H9 (cell line): ENCODE measurements at regions not wholly inside any gene's neighbourhood (a gene's known extent, or its start where the extent isn't known, plus 50 kb on each side); places are given as distances from the start of the nearest gene placed in this dataset.

Experiments
- DNase-seq: peaks from one replicate; pipeline ENCODE4 v3.0.0-alpha.2; 2017
- H2AFZ ChIP-seq: one replicate; pipeline ENCODE4 v1.6.1; 2013; ENCODE audit warnings: mild to moderate bottlenecking, low read length, control low read depth, moderate library complexity
- H2AK5ac ChIP-seq: 2 replicates; pipeline ENCODE4 v1.6.1; 2013; ENCODE audit warnings: low read length, control low read depth, mixed read lengths; ENCODE audit not compliant: insufficient read length
- H2BK120ac ChIP-seq: one replicate; pipeline ENCODE4 v1.6.1; 2013; ENCODE audit warnings: low read depth, mild to moderate bottlenecking, low read length, control low read depth, inconsistent platforms; ENCODE audit not compliant: poor library complexity, severe bottlenecking
- H2BK12ac ChIP-seq: 2 replicates; pipeline ENCODE4 v1.6.1; 2013; ENCODE audit warnings: low read length, control low read depth, mixed read lengths, low read depth; ENCODE audit not compliant: insufficient read length
- H2BK15ac ChIP-seq: 2 replicates; pipeline ENCODE4 v1.6.1; 2013; ENCODE audit warnings: low read depth, low read length, control low read depth
- H2BK20ac ChIP-seq: one replicate; pipeline ENCODE4 v1.6.1; 2013; ENCODE audit warnings: low read depth, mild to moderate bottlenecking, low read length, control low read depth, inconsistent platforms; ENCODE audit not compliant: poor library complexity, severe bottlenecking
- H2BK5ac ChIP-seq: 2 replicates; pipeline ENCODE4 v1.6.1; 2013; ENCODE audit warnings: low read length, control low read depth, mixed read lengths; ENCODE audit not compliant: insufficient read length
- H3K14ac ChIP-seq: 2 replicates; pipeline ENCODE4 v1.6.1; 2013; ENCODE audit warnings: low read length, control low read depth; ENCODE audit not compliant: insufficient read depth
- H3K18ac ChIP-seq: 2 replicates; pipeline ENCODE4 v1.6.1; 2013; ENCODE audit warnings: low read depth, mild to moderate bottlenecking, mixed read lengths, low read length, control low read depth; ENCODE audit not compliant: insufficient read length
- H3K23ac ChIP-seq: 2 replicates; pipeline ENCODE4 v1.6.1; 2013; ENCODE audit warnings: low read length, control low read depth, mixed read lengths, low read depth; ENCODE audit not compliant: insufficient read length
- H3K23me2 ChIP-seq: 2 replicates; pipeline ENCODE4 v1.6.1; 2013; ENCODE audit warnings: low read depth, mild to moderate bottlenecking, mixed read lengths, low read length, control low read depth; ENCODE audit not compliant: insufficient read length, poor library complexity, severe bottlenecking
- H3K27ac ChIP-seq: 2 replicates; pipeline ENCODE4 v1.5.1; 2013; ENCODE audit warnings: low read length, control low read depth, mixed read lengths, low read depth; ENCODE audit not compliant: insufficient read length
- H3K27me3 ChIP-seq: 2 replicates; pipeline ENCODE4 v1.6.1; 2013; ENCODE audit warnings: low read length, control low read depth, inconsistent platforms; ENCODE audit not compliant: insufficient read depth
- H3K4ac ChIP-seq: 2 replicates; pipeline ENCODE4 v1.6.1; 2013; ENCODE audit warnings: low read depth, mild to moderate bottlenecking, control low read depth, inconsistent platforms, low read length, moderate library complexity
- H3K4me1 ChIP-seq: 2 replicates; pipeline ENCODE4 v1.6.1; 2013; ENCODE audit warnings: low read length, control low read depth, inconsistent platforms; ENCODE audit not compliant: insufficient read depth
- H3K4me2 ChIP-seq: 2 replicates; pipeline ENCODE4 v1.6.1; 2013; ENCODE audit warnings: low read length, control low read depth, mixed read lengths; ENCODE audit not compliant: insufficient read length, insufficient read depth
- H3K56ac ChIP-seq: 2 replicates; pipeline ENCODE4 v1.6.1; 2013; ENCODE audit warnings: low read depth, mild to moderate bottlenecking, mixed read lengths, low read length, control low read depth; ENCODE audit not compliant: insufficient read length
- H3K79me1 ChIP-seq: 2 replicates; pipeline ENCODE4 v1.6.1; 2013; ENCODE audit warnings: low read depth, mild to moderate bottlenecking, moderate library complexity, low read length, control low read depth, inconsistent platforms; ENCODE audit not compliant: insufficient read depth, poor library complexity, severe bottlenecking
- H3K79me2 ChIP-seq: 2 replicates; pipeline ENCODE4 v1.6.1; 2013; ENCODE audit warnings: low read length, control low read depth, inconsistent platforms; ENCODE audit not compliant: insufficient read depth
- H3K9ac ChIP-seq: 2 replicates; pipeline ENCODE4 v1.6.1; 2013; ENCODE audit warnings: low read length, control low read depth, mixed read lengths; ENCODE audit not compliant: insufficient read length; ENCODE audit errors: extremely low read depth
- H3K9me3 ChIP-seq: one replicate; pipeline ENCODE4 v1.6.1; 2013; ENCODE audit warnings: low read depth, low read length, inconsistent platforms; ENCODE audit not compliant: control insufficient read depth
- H3T11ph ChIP-seq: one replicate; pipeline ENCODE4 v1.6.1; 2013; ENCODE audit warnings: mild to moderate bottlenecking, low read length, control low read depth, inconsistent platforms
- H4K20me1 ChIP-seq: one replicate; pipeline ENCODE4 v1.6.1; 2013; ENCODE audit not compliant: control insufficient read depth, insufficient read length, insufficient read depth
- H4K5ac ChIP-seq: 2 replicates; pipeline ENCODE4 v1.6.1; 2013; ENCODE audit warnings: low read depth, mild to moderate bottlenecking, mixed read lengths, low read length, control low read depth; ENCODE audit not compliant: insufficient read length
- H4K8ac ChIP-seq: replicated peaks from 2 replicates; pipeline ENCODE4 v1.6.1; 2013; ENCODE audit warnings: low read length, control low read depth, mixed read lengths, low read depth; ENCODE audit not compliant: insufficient read length
- H4K91ac ChIP-seq: 2 replicates; pipeline ENCODE4 v1.6.1; 2013; ENCODE audit warnings: low read depth, mild to moderate bottlenecking, moderate library complexity, mixed read lengths, low read length, control low read depth; ENCODE audit not compliant: insufficient read length
- H3K27ac Mint-ChIP-seq, 3 experiments: 2 replicates in 2 of 3; 3 replicates in 1 of 3; pipeline ENCODE4 v1.8.0; 2020 to 2021; ENCODE audit warnings: mixed read lengths in 3 of 3, mild to moderate bottlenecking in 1 of 3, moderate library complexity in 1 of 3
- H3K27me3 Mint-ChIP-seq: 2 replicates; pipeline ENCODE4 v1.8.0; 2021; ENCODE audit warnings: low read depth, mild to moderate bottlenecking, moderate library complexity, mixed read lengths
- H3K36me3 Mint-ChIP-seq, 3 experiments: 2 replicates in 2 of 3; 3 replicates in 1 of 3; pipeline ENCODE4 v1.8.0; 2020 to 2021; ENCODE audit warnings: low read depth in 3 of 3, mixed read lengths in 3 of 3; ENCODE audit not compliant: insufficient read depth in 1 of 3
- H3K4me1 Mint-ChIP-seq, 2 experiments: 2 replicates each; pipeline ENCODE4 v1.8.0; 2020; ENCODE audit warnings: mixed read lengths in 2 of 2
- H3K4me3 Mint-ChIP-seq, 2 experiments: 2 replicates in 1 of 2; 3 replicates in 1 of 2; pipeline ENCODE4 v1.8.0; 2020 to 2021; ENCODE audit warnings: mild to moderate bottlenecking in 2 of 2, mixed read lengths in 2 of 2, moderate library complexity in 1 of 2
- H3K9me3 Mint-ChIP-seq, 2 experiments: 2 replicates in 1 of 2; 3 replicates in 1 of 2; pipeline ENCODE4 v1.8.0; 2020; ENCODE audit warnings: mild to moderate bottlenecking in 2 of 2, mixed read lengths in 2 of 2, moderate library complexity in 1 of 2
- WGBS: extraction: QIAGEN DNeasy Blood & Tissue Kit; methylation state at CpG from one replicate; pipeline ENCODE4 v1.1.7; 2013; ENCODE audit warnings: missing lambda C conversion rate, low lambda C conversion rate, mixed read lengths; ENCODE audit not compliant: insufficient read length; ENCODE audit errors: extremely low coverage; 5-methylcytosine and 5-hydroxymethylcytosine counted together
- TF ChIP-seq, protein P1 (sequence below): fragments of 200-600 bp; sonication (generic); conservative IDR thresholded peaks from 3 replicates; pipeline ENCODE4 v1.8.0; 2021; ENCODE audit warnings: antibody characterized with exemption, mild to moderate bottlenecking

DNA sequence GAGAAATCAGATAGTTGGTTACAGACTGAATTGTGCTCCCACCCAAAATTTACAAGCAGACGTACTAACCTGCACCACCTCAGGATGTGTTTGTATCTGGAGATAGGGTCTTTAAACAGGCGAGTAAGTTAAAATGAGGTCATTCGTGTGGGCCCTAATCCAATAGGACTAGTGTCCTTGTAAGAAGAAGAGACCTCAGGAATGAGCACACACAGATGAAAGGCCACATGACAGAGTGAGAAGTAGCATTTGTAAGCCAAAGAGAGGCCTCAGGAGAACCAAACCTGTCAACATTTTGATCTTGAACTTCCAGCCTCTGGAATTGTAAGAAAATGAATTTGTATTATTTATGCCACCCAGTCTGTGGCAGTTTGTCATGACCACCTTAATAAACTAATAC lies 149.5 kb upstream of the VWC2 start:
- Mint-ChIP-seq H3K27me3 (no peaks in the 10 kb centered on the region), H3K9me3 (peaks cover 0 to 10% of the 10 kb centered on the region in 2 experiments; a peak in 3 of 5 replicates), H3K36me3 (peaks cover 0 to 8% (median 2%) of the 10 kb centered on the region in 3 experiments; a peak in 4 of 7 replicates), H3K4me1 (0 out of 4 replicates have a peak, but pooled peaks cover 0 to 3% of the 10 kb centered on the region in 2 experiments), H3K27ac (no peak overlapping the region), H3K4me3 (no peak overlapping the region)
- H2AFZ ChIP-seq: no peak overlapping the region
- no peak for DNase-seq
- H2BK120ac ChIP-seq: no peak overlapping the region
- no peaks in the 10 kb centered on the region for H3K23me2 ChIP-seq
- H3K9ac ChIP-seq: no peak overlapping the region
- H2BK12ac ChIP-seq: no peak overlapping the region
- no peak overlapping the region for H2BK15ac ChIP-seq
- no peak overlapping the region for H4K8ac ChIP-seq
- H2BK20ac ChIP-seq: no peak overlapping the region
- TF ChIP-seq, protein P1, sequence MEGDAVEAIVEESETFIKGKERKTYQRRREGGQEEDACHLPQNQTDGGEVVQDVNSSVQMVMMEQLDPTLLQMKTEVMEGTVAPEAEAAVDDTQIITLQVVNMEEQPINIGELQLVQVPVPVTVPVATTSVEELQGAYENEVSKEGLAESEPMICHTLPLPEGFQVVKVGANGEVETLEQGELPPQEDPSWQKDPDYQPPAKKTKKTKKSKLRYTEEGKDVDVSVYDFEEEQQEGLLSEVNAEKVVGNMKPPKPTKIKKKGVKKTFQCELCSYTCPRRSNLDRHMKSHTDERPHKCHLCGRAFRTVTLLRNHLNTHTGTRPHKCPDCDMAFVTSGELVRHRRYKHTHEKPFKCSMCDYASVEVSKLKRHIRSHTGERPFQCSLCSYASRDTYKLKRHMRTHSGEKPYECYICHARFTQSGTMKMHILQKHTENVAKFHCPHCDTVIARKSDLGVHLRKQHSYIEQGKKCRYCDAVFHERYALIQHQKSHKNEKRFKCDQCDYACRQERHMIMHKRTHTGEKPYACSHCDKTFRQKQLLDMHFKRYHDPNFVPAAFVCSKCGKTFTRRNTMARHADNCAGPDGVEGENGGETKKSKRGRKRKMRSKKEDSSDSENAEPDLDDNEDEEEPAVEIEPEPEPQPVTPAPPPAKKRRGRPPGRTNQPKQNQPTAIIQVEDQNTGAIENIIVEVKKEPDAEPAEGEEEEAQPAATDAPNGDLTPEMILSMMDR: no peak
- H3K4ac ChIP-seq: no peak overlapping the region
- H3K79me1 ChIP-seq: no peaks in the 10 kb centered on the region
- no peaks in the 10 kb centered on the region for H3K27me3 ChIP-seq
- no peaks in the 10 kb centered on the region for H3K9me3 ChIP-seq
- no peak overlapping the region for H3K4me2 ChIP-seq
- H3K27ac ChIP-seq: no peak overlapping the region
- no peak overlapping the region for H4K91ac ChIP-seq
- H3K79me2 ChIP-seq: no peaks in the 10 kb centered on the region
- H3K4me1 ChIP-seq: no peaks in the 10 kb centered on the region
- H3K23ac ChIP-seq: no peak overlapping the region
- no peak overlapping the region for H3K56ac ChIP-seq
- no peak overlapping the region for H3K14ac ChIP-seq
- H4K5ac ChIP-seq: no peak overlapping the region
- H3T11ph ChIP-seq: no peak overlapping the region
- H3K18ac ChIP-seq: no peak overlapping the region
- H2AK5ac ChIP-seq: no peak overlapping the region
- no peak overlapping the region for H2BK5ac ChIP-seq
- no peaks in the 10 kb centered on the region for H4K20me1 ChIP-seq
- no CpG with 5 or more reads among the region's 3 CpGs for WGBS
